H1 (cell line): ENCODE measurements at regions not wholly inside any gene's neighbourhood (a gene's known extent, or its start where the extent isn't known, plus 50 kb on each side); places are given as distances from the start of the nearest gene placed in this dataset.

Experiments
- CHD1 ChIP-seq: IDR thresholded peaks from 2 replicates; pipeline ENCODE4 v1.6.1; 2012; ENCODE audit warnings: low read depth, low read length, improper control_type of control experiment
- CTCF ChIP-seq, 3 experiments: IDR thresholded peaks; 1 replicate in 2 of 3; 2 replicates in 1 of 3; pipeline versions ENCODE4 v1.5.1 to v1.6.1; 2011; ENCODE audit warnings: low read length in 3 of 3, mild to moderate bottlenecking in 3 of 3, inconsistent platforms in 2 of 3, low read depth in 1 of 3, moderate library complexity in 1 of 3; ENCODE audit not compliant: insufficient read depth in 1 of 3; ENCODE audit errors: control extremely low read depth in 1 of 3
- E2F6 ChIP-seq: IDR thresholded peaks from 2 replicates; pipeline ENCODE4 v1.6.1; 2012; ENCODE audit warnings: inconsistent platforms
- PHF8 ChIP-seq: fragments of 200-600 bp; sonication (generic); conservative IDR thresholded peaks from 2 replicates; pipeline ENCODE4 v1.7.1; 2012; ENCODE audit warnings: low read depth, mild to moderate bottlenecking, inconsistent platforms, low read length, moderate library complexity
- POLR2A ChIP-seq, 2 experiments: IDR thresholded peaks; 1 replicate in 1 of 2; 2 replicates in 1 of 2; pipeline ENCODE4 v1.6.1; 2011; ENCODE audit warnings: low read depth in 2 of 2, low read length in 2 of 2, mild to moderate bottlenecking in 2 of 2; ENCODE audit errors: control extremely low read depth in 1 of 2
- POLR2AphosphoS5 ChIP-seq: IDR thresholded peaks from 2 replicates; pipeline ENCODE4 v1.6.1; 2011; ENCODE audit warnings: low read depth, low read length
- SIN3A ChIP-seq, 2 experiments: IDR thresholded peaks in 1 of 2; conservative IDR thresholded peaks in 1 of 2; 2 replicates each; pipeline ENCODE4 v1.6.1; 2011 to 2012; ENCODE audit warnings: low read length in 2 of 2, improper control_type of control experiment in 1 of 2, low read depth in 1 of 2, mild to moderate bottlenecking in 1 of 2
- YY1 ChIP-seq: IDR thresholded peaks from 2 replicates; pipeline ENCODE4 v1.6.1; 2011; ENCODE audit warnings: low read depth, mild to moderate bottlenecking, low read length

GRCh38 chr6:5840734-5841390 lies 165.9 kb downstream of the NRN1 start:
- TF ChIP-seq CTCF (IDR thresholded peaks at IDR 0.05; ENCODE audit: control extremely low read depth in 1 of 3, insufficient read depth in 1 of 3, low read depth in 1 of 3, low read length in 3 of 3) = no peak
- no peak for TF ChIP-seq E2F6
- TF ChIP-seq POLR2A (IDR thresholded peaks at IDR 0.05; ENCODE audit: control extremely low read depth in 1 of 2, low read depth in 2 of 2, low read length in 2 of 2) = no peak
- no peak for TF ChIP-seq SIN3A (conservative IDR thresholded peaks at IDR 0.05 in 1 of 2, IDR thresholded peaks at IDR 0.05 in 1 of 2; ENCODE audit: low read depth in 1 of 2, low read length in 2 of 2)
- no peak for TF ChIP-seq CHD1
- no peak for TF ChIP-seq YY1
- no peak for TF ChIP-seq PHF8
- TF ChIP-seq POLR2AphosphoS5 = no peak
